Right atrium auricular region (tissue), 2 donors: ENCODE measurements at regions not wholly inside any gene's neighbourhood (a gene's known extent, or its start where the extent isn't known, plus 50 kb on each side); places are given as distances from the start of the nearest gene placed in this dataset.

Source experiments
- DNase-seq: peaks from one replicate; pipeline ENCODE4 v3.0.0-alpha.2; 2019; ENCODE audit warnings: low spot score
- H3K27ac ChIP-seq, 2 donors: fragments of 200-600 bp; sonication (generic); 1 replicate in 1 of 2; 2 replicates in 1 of 2; pipeline ENCODE4 v1.5.1; 2016 to 2019
- H3K27me3 ChIP-seq, 2 donors: fragments of 200-600 bp; sonication (generic); one replicate each; pipeline versions ENCODE4 v1.5.1 to v1.6.0; 2017 to 2019
- H3K36me3 ChIP-seq: fragments of 200-600 bp; sonication (generic); one replicate; pipeline ENCODE4 v1.5.1; 2016
- H3K4me1 ChIP-seq, 2 donors: fragments of 200-600 bp; sonication (generic); one replicate each; pipeline versions ENCODE4 v1.5.1 to v1.6.0; 2017 to 2019
- H3K4me3 ChIP-seq, 2 donors: fragments of 200-600 bp; sonication (generic); 1 replicate in 1 of 2; 2 replicates in 1 of 2; pipeline ENCODE4 v1.5.1; 2017 to 2019; ENCODE audit warnings: mild to moderate bottlenecking in 1 of 2, moderate library complexity in 1 of 2
- H3K9me3 ChIP-seq, 2 donors: fragments of 200-600 bp; sonication (generic); one replicate each; pipeline ENCODE4 v1.5.1; 2019
- TF ChIP-seq, protein P1 (sequence below), 2 donors: fragments of 200-600 bp; sonication (generic); IDR thresholded peaks; one replicate each; pipeline ENCODE4 v1.5.1; 2019; ENCODE audit warnings: antibody characterized with exemption in 2 of 2

DNA sequence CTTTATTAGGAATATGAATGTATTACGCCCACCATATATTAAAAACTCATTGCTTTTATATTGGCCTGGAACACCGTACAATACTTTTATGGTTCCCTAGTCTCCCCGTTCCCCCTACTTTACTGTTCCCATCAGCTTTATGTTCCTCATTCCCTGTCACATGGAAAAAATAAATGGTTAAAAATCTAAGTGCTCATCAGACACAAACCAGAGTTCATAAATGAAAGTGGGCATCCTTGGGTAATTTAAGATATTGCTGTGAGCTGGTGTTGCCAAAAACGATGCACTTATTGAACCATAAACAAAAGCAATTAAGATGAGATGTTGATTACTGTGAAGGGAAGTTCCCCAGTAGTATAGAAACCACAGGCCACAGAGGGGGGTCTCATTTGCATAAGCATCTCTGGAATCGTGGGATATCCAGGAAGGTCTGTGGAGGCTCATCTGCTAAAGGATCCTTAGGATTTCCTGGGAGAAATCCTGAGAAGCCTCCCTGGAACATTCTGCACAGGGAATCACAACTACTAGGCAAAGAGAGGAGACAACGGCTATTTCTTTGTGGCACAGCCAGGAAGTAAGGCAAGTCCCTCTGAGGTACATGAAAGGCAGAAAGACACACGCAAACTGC, 591.4 kb upstream of the CDH11 start:
- no peak for DNase-seq
- H3K27me3 ChIP-seq, result no peaks in the 10 kb centered on the region
- H3K4me1 ChIP-seq, result no peaks in the 10 kb centered on the region
- no peak overlapping the region for H3K4me3 ChIP-seq
- no peaks in the 10 kb centered on the region for H3K9me3 ChIP-seq
- no peak overlapping the region for H3K27ac ChIP-seq
- TF ChIP-seq, protein P1, sequence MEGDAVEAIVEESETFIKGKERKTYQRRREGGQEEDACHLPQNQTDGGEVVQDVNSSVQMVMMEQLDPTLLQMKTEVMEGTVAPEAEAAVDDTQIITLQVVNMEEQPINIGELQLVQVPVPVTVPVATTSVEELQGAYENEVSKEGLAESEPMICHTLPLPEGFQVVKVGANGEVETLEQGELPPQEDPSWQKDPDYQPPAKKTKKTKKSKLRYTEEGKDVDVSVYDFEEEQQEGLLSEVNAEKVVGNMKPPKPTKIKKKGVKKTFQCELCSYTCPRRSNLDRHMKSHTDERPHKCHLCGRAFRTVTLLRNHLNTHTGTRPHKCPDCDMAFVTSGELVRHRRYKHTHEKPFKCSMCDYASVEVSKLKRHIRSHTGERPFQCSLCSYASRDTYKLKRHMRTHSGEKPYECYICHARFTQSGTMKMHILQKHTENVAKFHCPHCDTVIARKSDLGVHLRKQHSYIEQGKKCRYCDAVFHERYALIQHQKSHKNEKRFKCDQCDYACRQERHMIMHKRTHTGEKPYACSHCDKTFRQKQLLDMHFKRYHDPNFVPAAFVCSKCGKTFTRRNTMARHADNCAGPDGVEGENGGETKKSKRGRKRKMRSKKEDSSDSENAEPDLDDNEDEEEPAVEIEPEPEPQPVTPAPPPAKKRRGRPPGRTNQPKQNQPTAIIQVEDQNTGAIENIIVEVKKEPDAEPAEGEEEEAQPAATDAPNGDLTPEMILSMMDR (IDR thresholded peaks at IDR 0.05), result no peak
- no peaks in the 10 kb centered on the region for H3K36me3 ChIP-seq

DNA sequence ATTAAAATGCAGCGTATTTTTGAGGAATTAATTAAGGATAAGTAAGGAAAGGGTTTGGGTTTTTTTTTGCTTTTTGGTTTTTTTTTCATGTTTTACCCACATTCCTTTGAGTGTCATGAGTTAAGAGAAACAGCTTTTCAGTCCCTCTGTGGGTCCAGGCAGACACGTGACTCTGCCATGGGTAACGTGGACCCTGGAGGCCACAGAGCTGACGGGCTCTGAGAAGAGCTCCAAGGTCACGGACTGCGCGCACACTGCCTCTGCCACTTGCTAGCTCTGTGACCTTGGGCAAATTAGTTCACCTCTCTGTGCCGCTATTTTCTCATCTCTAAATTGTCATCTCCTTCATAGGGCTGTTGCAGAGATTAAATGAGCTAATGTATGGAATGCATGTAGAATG, 588.2 kb upstream of the CDH11 start:
- Histone ChIP-seq H3K9me3 (no peaks in the 10 kb centered on the region), H3K27me3 (no peaks in the 10 kb centered on the region), H3K4me3 (no peak overlapping the region), H3K36me3 (no peaks in the 10 kb centered on the region), H3K4me1 (no peaks in the 10 kb centered on the region), H3K27ac (no peak overlapping the region)
- TF ChIP-seq, protein P1 (IDR thresholded peaks at IDR 0.05), result no peak
- DNase-seq, result no peak

DNA sequence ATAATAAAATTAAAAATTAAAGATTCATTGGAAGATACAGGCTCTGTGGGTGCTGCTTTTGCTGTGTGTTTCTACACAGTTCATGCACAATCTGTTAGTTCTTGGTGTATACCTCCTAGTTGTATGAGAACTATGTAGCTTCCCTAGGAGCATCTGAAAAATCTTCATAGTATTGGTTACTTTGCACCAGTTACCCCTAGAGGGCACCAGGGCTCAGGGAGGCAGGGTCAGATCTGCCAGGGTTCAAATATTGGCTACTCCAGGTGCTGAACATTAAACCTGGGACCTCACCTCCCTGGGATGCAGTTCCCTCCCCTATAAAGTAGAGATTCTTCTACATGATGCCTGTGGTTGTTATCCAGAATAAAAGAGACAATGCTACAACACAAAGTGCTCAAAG, 583.0 kb upstream of the CDH11 start:
- H3K4me1 ChIP-seq, result no peaks in the 10 kb centered on the region
- no peak overlapping the region for H3K4me3 ChIP-seq
- no peaks in the 10 kb centered on the region for H3K9me3 ChIP-seq
- DNase-seq, result no peak
- no peaks in the 10 kb centered on the region for H3K27me3 ChIP-seq
- no peak overlapping the region for H3K27ac ChIP-seq
- no peaks in the 10 kb centered on the region for H3K36me3 ChIP-seq
- TF ChIP-seq, protein P1 (IDR thresholded peaks at IDR 0.05), result no peak

DNA sequence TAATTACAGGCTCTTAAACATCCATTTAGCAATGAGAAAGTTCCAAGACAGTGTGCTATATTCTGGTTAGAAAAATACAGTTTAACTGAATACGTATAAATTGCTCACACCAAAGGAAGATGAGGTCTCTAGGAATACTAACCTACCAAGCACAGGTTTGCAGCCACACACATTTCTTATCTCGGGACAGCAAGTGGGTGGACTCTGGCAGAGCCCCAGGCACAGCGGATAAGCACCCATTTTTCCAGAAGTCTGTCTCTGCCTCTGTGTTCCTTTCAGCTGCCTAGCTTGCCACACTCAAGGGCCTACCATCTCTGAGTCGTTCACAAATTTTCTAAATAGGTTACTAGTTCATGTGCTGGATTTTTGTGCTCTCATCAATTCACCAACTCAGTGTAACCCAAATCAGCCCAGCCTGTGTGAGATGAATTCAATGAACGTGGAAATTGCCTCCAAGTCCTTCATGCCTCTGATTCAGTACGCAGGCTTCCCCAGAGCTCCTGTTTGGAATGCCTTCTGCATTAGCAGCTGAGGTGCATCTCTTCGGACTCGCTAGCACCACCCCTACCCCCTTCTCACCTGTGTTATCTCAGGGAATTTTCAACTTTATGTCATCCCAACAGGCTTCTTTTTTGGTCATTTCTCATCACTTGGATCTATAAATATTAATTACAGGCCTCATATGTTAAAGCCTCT, 581.0 kb upstream of the CDH11 start:
- H3K36me3 ChIP-seq, result no peaks in the 10 kb centered on the region
- H3K27ac ChIP-seq, result no peak overlapping the region
- TF ChIP-seq, protein P1 (IDR thresholded peaks at IDR 0.05), result no peak
- H3K4me1 ChIP-seq, result no peaks in the 10 kb centered on the region
- no peak for DNase-seq
- H3K27me3 ChIP-seq, result no peaks in the 10 kb centered on the region
- H3K4me3 ChIP-seq, result no peak overlapping the region
- H3K9me3 ChIP-seq, result no peaks in the 10 kb centered on the region

DNA sequence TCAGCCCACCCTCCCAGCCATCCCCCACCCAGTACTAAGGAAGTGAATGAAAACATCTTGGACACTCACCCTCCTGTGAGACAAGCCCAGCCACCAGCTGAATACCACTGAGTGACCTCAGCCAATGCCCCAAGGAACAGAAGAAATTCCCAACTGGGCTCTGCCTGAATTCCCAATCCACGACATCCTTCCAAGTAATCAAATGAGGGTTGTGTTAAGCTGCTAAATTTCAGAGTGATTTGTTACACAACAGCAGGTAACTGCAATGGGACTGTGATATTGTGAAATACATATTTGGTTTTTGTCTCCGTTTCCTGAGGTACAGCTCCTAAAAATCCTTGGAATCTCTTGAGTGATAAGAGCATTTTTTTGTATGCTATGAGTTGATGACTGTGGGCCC, 578.7 kb upstream of the CDH11 start:
- H3K4me1 ChIP-seq, result no peaks in the 10 kb centered on the region
- H3K36me3 ChIP-seq, result no peaks in the 10 kb centered on the region
- no peaks in the 10 kb centered on the region for H3K9me3 ChIP-seq
- no peak overlapping the region for H3K4me3 ChIP-seq
- no peak overlapping the region for H3K27ac ChIP-seq
- DNase-seq, result no peak
- TF ChIP-seq, protein P1 (IDR thresholded peaks at IDR 0.05), result no peak
- H3K27me3 ChIP-seq, result no peaks in the 10 kb centered on the region
